ENCODE measurements at regions not wholly inside any gene's neighbourhood (a gene's known extent, or its start where the extent isn't known, plus 50 kb on each side); places are given as distances from the start of the nearest gene placed in this dataset.

- DNase-seq = no peak
Observed at GRCh38 chr2:164439885-164440284, 181.4 kb downstream of the GRB14 start.

GRCh38 chr2:164439235-164439634 is 182.0 kb downstream of the GRB14 start:
- DNase-seq = no peak

- no peak for DNase-seq
Observed at GRCh38 chr2:164438490-164439205, 182.6 kb downstream of the GRB14 start.

GRCh38 chr2:164436131-164436530 is 185.2 kb downstream of the GRB14 start:
- no peak for DNase-seq

GRCh38 chr2:164430166-164430783 is 191.0 kb downstream of the GRB14 start:
- DNase-seq = peak; percentile 21

- DNase-seq = no peak
Observed at GRCh38 chr2:164429354-164429753, 191.9 kb downstream of the GRB14 start.

- no peak for DNase-seq
Observed at GRCh38 chr2:164427111-164427510, 194.2 kb downstream of the GRB14 start.

GRCh38 chr2:164420787-164421186 is 200.5 kb downstream of the GRB14 start:
- no peak for DNase-seq

GRCh38 chr2:164412831-164413230 is 208.5 kb downstream of the GRB14 start:
- DNase-seq = no peak

GRCh38 chr2:164389411-164389810 is 231.9 kb downstream of the GRB14 start:
- no peak for DNase-seq

GRCh38 chr2:164388511-164388910 is 232.8 kb downstream of the GRB14 start:
- no peak for DNase-seq

GRCh38 chr2:164386231-164386630 is 235.1 kb downstream of the GRB14 start:
- DNase-seq = no peak

- no peak for DNase-seq
Observed at GRCh38 chr2:164384434-164384833, 236.8 kb downstream of the GRB14 start.

- DNase-seq = no peak
Observed at GRCh38 chr2:164371916-164372315, 249.4 kb downstream of the GRB14 start.

- no peak for DNase-seq
Observed at GRCh38 chr2:164369366-164369765, 251.9 kb downstream of the GRB14 start.

- DNase-seq = no peak
Observed at GRCh38 chr2:164368896-164369295, 252.4 kb downstream of the GRB14 start.

GRCh38 chr2:164363646-164364045 is 257.6 kb downstream of the GRB14 start:
- no peak for DNase-seq

GRCh38 chr2:164351536-164351935 is 269.7 kb downstream of the GRB14 start:
- DNase-seq = no peak

GRCh38 chr2:164335947-164336346 is 285.3 kb downstream of the GRB14 start:
- no peak for DNase-seq

GRCh38 chr2:164335128-164335527 is 286.2 kb downstream of the GRB14 start:
- no peak for DNase-seq

- DNase-seq = no peak
Observed at GRCh38 chr2:164328310-164328709, 293.0 kb downstream of the GRB14 start.

- DNase-seq = no peak
Observed at GRCh38 chr2:164323978-164324377, 297.3 kb downstream of the GRB14 start.

GRCh38 chr2:164314148-164314547 is 307.1 kb downstream of the GRB14 start:
- no peak for DNase-seq

GRCh38 chr2:164306872-164307271 is 314.4 kb downstream of the GRB14 start:
- no peak for DNase-seq

- no peak for DNase-seq
Observed at GRCh38 chr2:164302786-164303185, 318.5 kb downstream of the GRB14 start.
